SK-N-SH (cell line): ENCODE measurements at regions not wholly inside any gene's neighbourhood (a gene's known extent, or its start where the extent isn't known, plus 50 kb on each side); places are given as distances from the start of the nearest gene placed in this dataset.

Experiments
- EP300 ChIP-seq, 2 experiments: IDR thresholded peaks; 2 replicates each; pipeline versions ENCODE4 v1.4.0 to v1.6.1; 2012; ENCODE audit warnings: borderline replicate concordance in 1 of 2, low read depth in 1 of 2, low read length in 1 of 2
- EZH2phosphoT487 ChIP-seq: fragments of 200-600 bp; sonication (generic); IDR thresholded peaks from 2 replicates; pipeline ENCODE4 v1.6.1; 2017; ENCODE audit warnings: low read depth, mixed run types, mild to moderate bottlenecking, antibody characterized with exemption, moderate library complexity, borderline replicate concordance
- GATA2 ChIP-seq: sonication (generic); formaldehyde crosslinking; IDR thresholded peaks from 2 replicates; pipeline ENCODE4 v1.5.0; 2020; ENCODE audit warnings: mild to moderate bottlenecking, missing genetic modification reagents
- MAX ChIP-seq: IDR thresholded peaks from 2 replicates; pipeline ENCODE4 v1.4.0; 2012; ENCODE audit warnings: low read depth
- NFIC ChIP-seq: IDR thresholded peaks from 2 replicates; pipeline ENCODE4 v1.4.0; 2012; ENCODE audit warnings: borderline replicate concordance
- POLR2AphosphoS5 ChIP-seq: IDR thresholded peaks from 2 replicates; pipeline ENCODE4 v1.6.1; 2012; ENCODE audit warnings: low read depth, low read length
- RAD21 ChIP-seq: IDR thresholded peaks from 2 replicates; pipeline ENCODE4 v1.6.1; 2012; ENCODE audit warnings: mild to moderate bottlenecking, low read length
- RCOR1 ChIP-seq: fragments of 150-350 bp; IDR thresholded peaks from 2 replicates; pipeline ENCODE4 v1.6.1; 2017; ENCODE audit warnings: antibody characterized with exemption, low read length
- REST ChIP-seq: IDR thresholded peaks from 2 replicates; pipeline ENCODE4 v1.6.1; 2012; ENCODE audit warnings: mild to moderate bottlenecking, low read depth, low read length, moderate library complexity
- USF1 ChIP-seq: IDR thresholded peaks from 2 replicates; pipeline ENCODE4 v1.4.0; 2012; ENCODE audit warnings: low read depth, borderline replicate concordance
- YY1 ChIP-seq: IDR thresholded peaks from 2 replicates; pipeline ENCODE4 v1.4.0; 2012; ENCODE audit warnings: low read depth, mild to moderate bottlenecking
- TF ChIP-seq, protein P1 (sequence below): fragments of 200-600 bp; sonication (generic); IDR thresholded peaks from 2 replicates; pipeline ENCODE4 v1.6.1; 2017; ENCODE audit warnings: antibody characterized with exemption, mild to moderate bottlenecking, moderate library complexity

GRCh38 chr6:77561768-77562314 lies 91.0 kb upstream of the MEI4 start:
- TF ChIP-seq EP300 (IDR thresholded peaks at IDR 0.05; ENCODE audit: borderline replicate concordance in 1 of 2, low read depth in 1 of 2, low read length in 1 of 2) (no peak), GATA2 (CRISPR knock-in tag) (no peak), MAX (no peak), POLR2AphosphoS5 (no peak), REST (no peak), NFIC (no peak), YY1 (no peak), USF1 (no peak), RCOR1 (no peak), EZH2phosphoT487 (no peak), RAD21 (no peak)
- TF ChIP-seq, protein P1, sequence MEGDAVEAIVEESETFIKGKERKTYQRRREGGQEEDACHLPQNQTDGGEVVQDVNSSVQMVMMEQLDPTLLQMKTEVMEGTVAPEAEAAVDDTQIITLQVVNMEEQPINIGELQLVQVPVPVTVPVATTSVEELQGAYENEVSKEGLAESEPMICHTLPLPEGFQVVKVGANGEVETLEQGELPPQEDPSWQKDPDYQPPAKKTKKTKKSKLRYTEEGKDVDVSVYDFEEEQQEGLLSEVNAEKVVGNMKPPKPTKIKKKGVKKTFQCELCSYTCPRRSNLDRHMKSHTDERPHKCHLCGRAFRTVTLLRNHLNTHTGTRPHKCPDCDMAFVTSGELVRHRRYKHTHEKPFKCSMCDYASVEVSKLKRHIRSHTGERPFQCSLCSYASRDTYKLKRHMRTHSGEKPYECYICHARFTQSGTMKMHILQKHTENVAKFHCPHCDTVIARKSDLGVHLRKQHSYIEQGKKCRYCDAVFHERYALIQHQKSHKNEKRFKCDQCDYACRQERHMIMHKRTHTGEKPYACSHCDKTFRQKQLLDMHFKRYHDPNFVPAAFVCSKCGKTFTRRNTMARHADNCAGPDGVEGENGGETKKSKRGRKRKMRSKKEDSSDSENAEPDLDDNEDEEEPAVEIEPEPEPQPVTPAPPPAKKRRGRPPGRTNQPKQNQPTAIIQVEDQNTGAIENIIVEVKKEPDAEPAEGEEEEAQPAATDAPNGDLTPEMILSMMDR, result no peak
